PC-9 (cell line): ENCODE measurements at regions not wholly inside any gene's neighbourhood (a gene's known extent, or its start where the extent isn't known, plus 50 kb on each side); places are given as distances from the start of the nearest gene placed in this dataset.
"Not testable (repeated sequence)": the region's sequence is repeated elsewhere in the genome, so short reads cannot be mapped to it uniquely, and the experiment has no call there.

ENCODE experiments used
- BruUV-seq: library from RNA; stranded (reverse); fragments of 400-500 nt; replicated peaks from 2 replicates; lab custom pipeline; 2021; lab: Mats Ljungman, UMichigan
- CTCF ChIA-PET: fragments of 300-600 bp; sonication (Branson Sonifier 250); formaldehyde crosslinking; loops from one replicate; lab custom pipeline; 2022; ENCODE audit warnings: antibody characterized with exemption; lab: Charles Lee
- POLR2A ChIA-PET: fragments of 300-600 bp; sonication (Branson Sonifier 250); formaldehyde crosslinking; loops from one replicate; lab custom pipeline; 2022; ENCODE audit warnings: antibody characterized with exemption; ENCODE audit not compliant: unreplicated experiment; lab: Charles Lee
- DNase-seq, 2 experiments: peaks; one replicate each; pipeline versions ENCODE4 v3.0.0 to v3.0.0-alpha.2; 2015 to 2022; ENCODE audit warnings: mixed read lengths in 1 of 2
- H2AFZ ChIP-seq: fragments of 200-600 bp; sonication (generic); 2 replicates; pipeline ENCODE4 v1.8.1; 2017; ENCODE audit warnings: antibody characterized with exemption
- H3F3A ChIP-seq: fragments of 200-600 bp; sonication (generic); 2 replicates; pipeline ENCODE4 v1.8.1; 2017; ENCODE audit warnings: antibody characterized with exemption, mild to moderate bottlenecking, low read depth; ENCODE audit not compliant: insufficient read depth
- H3K27ac ChIP-seq: fragments of 200-600 bp; sonication (generic); 2 replicates; pipeline ENCODE4 v1.6.1; 2016; ENCODE audit warnings: mixed run types
- H3K27me3 ChIP-seq: fragments of 200-600 bp; sonication (generic); 2 replicates; pipeline ENCODE4 v1.6.1; 2016; ENCODE audit warnings: low read depth, mixed run types; ENCODE audit not compliant: insufficient read depth
- H3K36me3 ChIP-seq: fragments of 200-600 bp; sonication (generic); 2 replicates; pipeline ENCODE4 v1.6.1; 2016; ENCODE audit warnings: low read depth, mixed run types
- H3K4me1 ChIP-seq: fragments of 200-600 bp; sonication (generic); replicated peaks from 2 replicates; pipeline ENCODE4 v1.6.1; 2016; ENCODE audit warnings: mixed run types; ENCODE audit not compliant: insufficient read depth
- H3K4me2 ChIP-seq: fragments of 200-600 bp; sonication (generic); 2 replicates; pipeline ENCODE4 v1.6.1; 2017; ENCODE audit warnings: mixed run types
- H3K4me3 ChIP-seq: fragments of 200-600 bp; sonication (generic); 2 replicates; pipeline ENCODE4 v1.6.1; 2016; ENCODE audit warnings: mixed run types
- H3K79me2 ChIP-seq: fragments of 200-600 bp; sonication (generic); 2 replicates; pipeline ENCODE4 v1.6.1; 2017; ENCODE audit warnings: low read depth, mixed run types
- H3K9me2 ChIP-seq: fragments of 200-600 bp; sonication (generic); 2 replicates; pipeline ENCODE4 v1.8.1; 2017; ENCODE audit warnings: mild to moderate bottlenecking; ENCODE audit not compliant: insufficient read depth
- H3K9me3 ChIP-seq: fragments of 200-600 bp; sonication (generic); 2 replicates; pipeline ENCODE4 v1.8.1; 2016; ENCODE audit warnings: low read depth; ENCODE audit not compliant: insufficient read depth
- H4K20me1 ChIP-seq: fragments of 200-600 bp; sonication (generic); 2 replicates; pipeline ENCODE4 v1.8.1; 2017; ENCODE audit not compliant: insufficient read depth
- EZH2 ChIP-seq: fragments of 200-600 bp; sonication (generic); IDR thresholded peaks from 2 replicates; pipeline ENCODE4 v1.8.0; 2017; ENCODE audit warnings: antibody characterized with exemption, low read depth
- intact Hi-C: fragments of 100-400 bp; cut with micrococcal nuclease; formaldehyde crosslinking; loops from one replicate; pipeline ENCODE4 v1.10.0; 2022; ENCODE audit not compliant: unreplicated experiment
- TF ChIP-seq, protein P1 (sequence below): fragments of 200-600 bp; sonication (generic); conservative IDR thresholded peaks from 2 replicates; pipeline ENCODE4 v1.6.1; 2017; ENCODE audit warnings: mixed run types, antibody characterized with exemption, mild to moderate bottlenecking, moderate library complexity

DNA sequence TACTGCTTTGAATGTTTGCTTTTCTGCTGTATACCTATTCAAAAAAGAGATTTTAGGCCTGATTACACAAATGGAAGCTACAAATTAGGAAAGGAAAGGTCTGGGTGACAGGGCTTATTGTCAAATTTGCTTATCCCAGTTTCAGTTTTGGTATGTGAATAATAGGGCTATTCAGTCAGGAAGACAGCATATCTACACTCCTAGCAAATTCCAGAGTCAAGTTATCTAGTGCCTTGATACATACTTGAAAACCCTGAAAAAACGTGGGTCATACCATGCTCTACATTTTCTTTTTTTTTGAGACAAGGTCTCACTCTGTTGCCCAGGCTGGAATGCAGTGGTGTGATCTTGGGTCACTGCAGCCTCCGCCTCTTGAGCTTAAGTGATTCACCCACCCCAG, 59.2 kb upstream of the CCDC180 start:
- H3K9me2 ChIP-seq, CTCF ChIA-PET: not testable (repeated sequence)

DNA sequence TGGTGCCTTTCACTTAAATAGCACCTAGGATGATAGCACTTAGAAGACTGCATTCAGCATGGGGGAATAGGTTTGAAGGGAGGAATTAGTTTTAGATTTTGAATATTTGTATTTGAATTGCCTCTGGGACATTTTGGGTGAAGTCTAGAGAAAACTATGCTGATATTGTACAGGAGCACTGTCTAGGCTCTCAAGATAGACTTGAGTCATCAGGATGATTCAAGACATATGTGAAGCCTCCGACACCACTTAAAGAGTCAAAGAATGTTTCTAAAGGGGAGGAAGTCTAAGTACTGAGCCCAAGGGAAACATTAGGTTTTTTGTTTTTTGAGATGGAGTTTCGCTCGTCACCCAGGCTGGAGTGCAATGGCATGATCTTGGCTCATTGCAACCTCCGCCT, 63.9 kb upstream of the CCDC180 start:
- no TSS peak for BruUV-seq
- intact Hi-C loops = no loop called here
- Histone ChIP-seq H4K20me1 (no peaks in the 10 kb centered on the region), H3F3A (no peaks in the 10 kb centered on the region), H3K27ac (no peak overlapping the region), H3K4me1 (no peaks in the 10 kb centered on the region), H3K4me2 (no peak overlapping the region), H3K79me2 (no peaks in the 10 kb centered on the region), H3K9me3 (no peaks in the 10 kb centered on the region), H3K9me2 (no peaks in the 10 kb centered on the region), H3K27me3 (no peaks in the 10 kb centered on the region), H2AFZ (no peak overlapping the region), H3K4me3 (no peak overlapping the region), H3K36me3 (no peaks in the 10 kb centered on the region)
- DNase-seq = no peak
- CTCF ChIA-PET = no interaction called here
- TF ChIP-seq EZH2 = no peak
- TF ChIP-seq, protein P1, sequence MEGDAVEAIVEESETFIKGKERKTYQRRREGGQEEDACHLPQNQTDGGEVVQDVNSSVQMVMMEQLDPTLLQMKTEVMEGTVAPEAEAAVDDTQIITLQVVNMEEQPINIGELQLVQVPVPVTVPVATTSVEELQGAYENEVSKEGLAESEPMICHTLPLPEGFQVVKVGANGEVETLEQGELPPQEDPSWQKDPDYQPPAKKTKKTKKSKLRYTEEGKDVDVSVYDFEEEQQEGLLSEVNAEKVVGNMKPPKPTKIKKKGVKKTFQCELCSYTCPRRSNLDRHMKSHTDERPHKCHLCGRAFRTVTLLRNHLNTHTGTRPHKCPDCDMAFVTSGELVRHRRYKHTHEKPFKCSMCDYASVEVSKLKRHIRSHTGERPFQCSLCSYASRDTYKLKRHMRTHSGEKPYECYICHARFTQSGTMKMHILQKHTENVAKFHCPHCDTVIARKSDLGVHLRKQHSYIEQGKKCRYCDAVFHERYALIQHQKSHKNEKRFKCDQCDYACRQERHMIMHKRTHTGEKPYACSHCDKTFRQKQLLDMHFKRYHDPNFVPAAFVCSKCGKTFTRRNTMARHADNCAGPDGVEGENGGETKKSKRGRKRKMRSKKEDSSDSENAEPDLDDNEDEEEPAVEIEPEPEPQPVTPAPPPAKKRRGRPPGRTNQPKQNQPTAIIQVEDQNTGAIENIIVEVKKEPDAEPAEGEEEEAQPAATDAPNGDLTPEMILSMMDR = no peak
- POLR2A ChIA-PET = no interaction called here

More for the DNA sequence above, 59.2 kb upstream of the CCDC180 start:
- intact Hi-C loops, BruUV-seq, DNase-seq, H3K36me3 ChIP-seq, H3K4me1 ChIP-seq, H2AFZ ChIP-seq, H4K20me1 ChIP-seq, H3F3A ChIP-seq, H3K4me3 ChIP-seq, H3K9me3 ChIP-seq, H3K27ac ChIP-seq, H3K79me2 ChIP-seq, POLR2A ChIA-PET, H3K27me3 ChIP-seq, H3K4me2 ChIP-seq: not testable (repeated sequence)

DNA sequence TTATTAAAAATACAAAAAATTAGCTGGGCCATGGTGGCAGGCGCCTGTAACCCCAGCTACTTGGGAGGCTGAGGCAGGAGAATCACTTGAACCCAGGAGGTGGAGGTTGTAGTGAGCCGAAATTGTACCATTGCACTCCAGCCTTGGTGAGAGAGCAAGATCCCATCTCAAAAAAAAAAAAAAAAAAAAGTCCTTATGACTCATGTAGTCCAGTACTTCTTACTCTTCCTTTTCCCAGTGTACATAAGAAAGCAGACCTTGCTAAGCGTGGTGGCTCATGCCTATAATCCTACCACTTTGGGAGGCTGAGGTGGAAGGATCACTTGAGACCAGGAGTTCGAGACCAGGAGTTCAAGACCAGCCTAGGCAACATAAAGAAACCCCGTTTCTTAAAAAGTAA, 66.0 kb upstream of the CCDC180 start:
- H3K9me3 ChIP-seq, intact Hi-C loops, BruUV-seq, H3K4me1 ChIP-seq, DNase-seq, H2AFZ ChIP-seq, H3K27me3 ChIP-seq, H3F3A ChIP-seq, H4K20me1 ChIP-seq, POLR2A ChIA-PET, H3K4me2 ChIP-seq, H3K4me3 ChIP-seq, H3K27ac ChIP-seq, H3K9me2 ChIP-seq, H3K36me3 ChIP-seq, H3K79me2 ChIP-seq, CTCF ChIA-PET: not testable (repeated sequence)

DNA sequence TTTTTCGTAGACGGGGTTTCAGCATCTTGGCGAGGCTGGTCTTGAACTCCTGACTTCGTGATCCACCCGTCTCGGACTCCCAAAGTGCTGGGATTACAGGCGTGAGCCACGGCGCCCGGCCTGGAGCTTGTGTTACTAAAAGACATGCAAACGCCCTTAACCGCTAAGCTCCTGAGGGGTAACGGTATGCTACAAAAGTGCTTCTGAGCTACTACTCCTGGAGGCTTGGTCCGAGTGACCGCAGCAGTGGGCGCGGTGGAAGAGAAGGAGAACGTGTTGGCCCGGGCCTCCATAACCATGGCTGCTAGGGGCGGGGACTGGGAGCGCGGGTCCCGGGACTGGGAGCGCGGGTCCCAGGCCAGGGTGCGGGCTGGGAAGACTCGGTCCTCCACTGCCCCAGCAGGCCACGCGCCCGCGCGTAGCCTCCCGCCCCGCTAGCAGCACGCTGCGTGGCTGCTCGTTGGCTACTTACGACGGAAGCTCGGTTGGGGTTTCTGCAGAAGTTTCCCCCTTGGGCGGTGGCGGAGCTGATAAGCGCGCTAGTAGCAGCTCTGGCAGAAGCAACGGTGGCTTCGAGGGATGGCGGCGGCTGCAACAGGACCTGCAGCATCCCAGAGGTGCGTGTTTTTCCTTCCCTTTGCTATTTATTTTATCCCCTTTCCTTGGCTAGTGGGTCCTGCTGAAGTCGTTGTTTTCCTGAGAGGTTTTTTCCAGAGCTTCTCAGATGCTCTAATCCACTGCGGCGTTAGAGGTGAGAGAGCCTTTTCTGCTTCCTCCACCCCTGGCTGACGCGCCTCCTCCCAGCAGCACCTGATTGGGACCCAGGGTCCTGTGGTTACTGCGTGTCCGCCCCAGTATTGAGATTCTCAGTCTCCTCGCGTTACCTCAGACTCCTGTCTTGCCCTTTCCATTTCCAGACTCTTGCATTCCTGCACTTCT, 69.2 kb upstream of the CCDC180 start:
- Histone ChIP-seq H4K20me1 (no peaks in the 10 kb centered on the region), H3K79me2 (no peaks in the 10 kb centered on the region), H3K4me3 (peak overlapping the region; percentile 64), H3K4me1 (no peaks in the 10 kb centered on the region), H3K4me2 (peak overlapping the region; percentile 69), H2AFZ (peak overlapping the region; percentile 82), H3K9me2 (no peaks in the 10 kb centered on the region), H3F3A (no peaks in the 10 kb centered on the region), H3K9me3 (no peaks in the 10 kb centered on the region), H3K27me3 (no peaks in the 10 kb centered on the region), H3K27ac (peak overlapping the region; percentile 16; the same call in 1 of the 2 replicates), H3K36me3 (no peaks in the 10 kb centered on the region)
- ChIA-PET CTCF (interaction anchor here (0.7 kb wide), 1 partner anchor 407 kb away, joined by 6 read pairs; no protein-coding TSS in a partner anchor), POLR2A (interaction anchor here (0.5 to 1.1 kb wide), 6 partner anchors 9 to 384 kb away, joined by 3 to 7 read pairs (median 4); no protein-coding TSS in a partner anchor)
- TSS peak; percentile 78 for BruUV-seq
- peak; percentile 63 to 84 for DNase-seq
- intact Hi-C loops = loop anchor here (5.0 kb wide), 1 partner anchor 381 kb away; no protein-coding TSS in a partner anchor
- TF ChIP-seq EZH2 = no peak
